Pancreas (tissue), 10 donors: ENCODE measurements at regions not wholly inside any gene's neighbourhood (a gene's known extent, or its start where the extent isn't known, plus 50 kb on each side); places are given as distances from the start of the nearest gene placed in this dataset.
"Not testable (repeated sequence)": the region's sequence is repeated elsewhere in the genome, so short reads cannot be mapped to it uniquely, and the experiment has no call there.

Experiments
- ATAC-seq, 4 donors: fragments of 200-7000 bp; cut with Tn5 transposase; one replicate each; pipeline versions ENCODE4 v1.8.0 to v1.9.1; 2020; ENCODE audit warnings: mild to moderate bottlenecking in 4 of 4, moderate library complexity in 4 of 4
- DNase-seq, 6 donors: peaks; one replicate each; pipeline ENCODE4 v3.0.0-alpha.2; 2020
- FAIRE-seq: peaks from 2 replicates; lab custom pipeline; 2012; peaks lifted over from hg19 to GRCh38; lab: Jason Lieb, UNC
- H3K27ac ChIP-seq, 4 donors: fragments of 200-600 bp; sonication (generic); 1 replicate in 3 of 4; 2 replicates in 1 of 4; pipeline versions ENCODE4 v1.5.0 to v1.8.0; 2020
- H3K27me3 ChIP-seq, 4 donors: fragments of 200-600 bp; one replicate each; pipeline ENCODE4 v1.8.0; 2021
- H3K36me3 ChIP-seq, 3 donors: fragments of 200-600 bp; sonication (generic) in 1 of 3; one replicate each; pipeline versions ENCODE4 v1.5.0 to v1.8.0; 2020 to 2021
- H3K4me1 ChIP-seq, 3 donors: fragments of 200-600 bp; one replicate each; pipeline ENCODE4 v1.8.0; 2021
- H3K4me3 ChIP-seq, 4 donors: fragments of 200-600 bp; sonication (generic) in 2 of 4; one replicate each; pipeline versions ENCODE4 v1.5.0 to v1.8.0; 2020 to 2021
- H3K9me3 ChIP-seq, 4 donors: fragments of 200-600 bp; one replicate each; pipeline ENCODE4 v1.8.0; 2021
- CTCF ChIP-seq, 4 donors: fragments of 200-600 bp; sonication (generic) in 3 of 4; IDR thresholded peaks; one replicate each; pipeline versions ENCODE4 v1.5.0 to v1.8.0; 2021; ENCODE audit warnings: antibody characterized with exemption in 4 of 4
- WGBS, 2 donors: extraction: QIAGEN DNeasy Blood & Tissue Kit; methylation state at CpG; one replicate each; pipeline ENCODE4 v1.1.7; 2013; 5-methylcytosine and 5-hydroxymethylcytosine counted together
- intact Hi-C, 3 donors: fragments of 100-400 bp; cut with DNase I; formaldehyde crosslinking; loops; one replicate each; pipeline versions ENCODE4 v1.11.1 to v1.14.2; 2022
- donor health status: healthy with polysubstance abuse.
- donor health status: DM: no; HTN: no; CAD: no; lungs with moderate emphysema.
- donor health status: DM: no; HTN: no; CAD: no.
- donor health status: control.
- donor health status: control.
- donor health status: Bipolar disorder and iron deficiency.
- donor health status: DM: yes; HTN: yes; CAD: no.
- donor health status: DM: no; HTN: no; CAD: no.
- donor health status: DM: no; HTN: no; CAD: no.
- donor health status: DM: yes; HTN: yes; CAD: no.

GRCh38 chr1:96145492-96145891 lies 576.1 kb upstream of the PTBP2 start:
- no peak for FAIRE-seq
- no peak for TF ChIP-seq CTCF (IDR thresholded peaks at IDR 0.05)

DNA sequence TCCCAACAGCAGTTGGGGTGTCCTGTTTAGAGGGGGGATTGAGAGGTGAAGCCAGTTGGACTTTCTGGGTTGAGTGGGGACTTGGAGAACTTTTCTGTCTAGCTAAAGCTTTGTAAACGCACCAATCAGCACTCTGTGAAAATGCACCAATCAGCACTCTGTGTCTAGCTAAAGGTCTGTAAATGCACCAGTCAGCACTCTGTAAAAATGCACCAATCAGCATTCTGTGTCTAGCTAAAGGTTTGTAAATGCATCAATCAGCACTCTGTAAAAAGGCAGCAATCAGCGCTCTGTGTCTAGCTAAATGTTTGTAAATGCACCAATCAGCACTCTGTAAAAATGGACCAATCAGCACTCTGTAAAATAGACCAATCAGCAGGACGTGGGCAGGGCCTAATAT lies 568.6 kb upstream of the PTBP2 start:
- ATAC-seq, H3K36me3 ChIP-seq, H3K4me3 ChIP-seq, intact Hi-C loops, H3K27ac ChIP-seq, H3K9me3 ChIP-seq, DNase-seq, H3K4me1 ChIP-seq, H3K27me3 ChIP-seq, FAIRE-seq: not testable (repeated sequence)
- 54 to 60% methylated on average over 3 of the region's 3 CpGs for WGBS, 2 donors

More at GRCh38 chr1:96145492-96145891, 576.1 kb upstream of the PTBP2 start:
- H3K9me3 ChIP-seq, result no peaks in the 10 kb centered on the region
- H3K4me3 ChIP-seq, result no peak overlapping the region
- DNase-seq (no peak), ATAC-seq (no peak)
- intact Hi-C loops, result no loop called here
- no peaks in the 10 kb centered on the region for H3K27me3 ChIP-seq
- H3K27ac ChIP-seq, result no peak overlapping the region
- H3K36me3 ChIP-seq, result no peaks in the 10 kb centered on the region
- H3K4me1 ChIP-seq, result no peaks in the 10 kb centered on the region

DNA sequence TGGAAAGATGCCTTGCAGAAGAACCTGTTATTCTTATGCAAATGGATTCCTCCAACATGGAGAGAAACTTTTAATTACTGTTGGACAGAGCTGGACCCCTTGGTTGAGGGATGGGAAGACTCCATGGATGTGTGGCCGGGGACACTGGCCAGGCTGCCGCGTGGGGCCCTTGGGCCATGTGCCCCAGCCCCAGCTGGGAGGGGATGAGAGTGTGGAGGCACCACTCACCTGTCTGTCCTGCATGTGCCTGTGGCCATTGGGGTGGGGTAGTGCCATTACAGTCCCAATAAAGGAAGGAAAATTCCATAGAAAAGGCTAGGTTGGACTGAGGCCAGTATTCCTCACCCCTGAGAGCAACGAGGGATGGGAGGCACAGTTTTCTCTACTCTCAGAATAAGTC lies 564.5 kb upstream of the PTBP2 start:
- no peaks in the 10 kb centered on the region for H3K36me3 ChIP-seq
- H3K4me1 ChIP-seq, result no peaks in the 10 kb centered on the region
- ATAC-seq, result no peak
- no peak overlapping the region for H3K27ac ChIP-seq
- H3K4me3 ChIP-seq, result no peak overlapping the region
- 71 to 73% methylated on average over 4 of the region's 4 CpGs for WGBS, 2 donors
- no peak for FAIRE-seq
- intact Hi-C loops, result no loop called here
- no peak for TF ChIP-seq CTCF (IDR thresholded peaks at IDR 0.05)
- H3K9me3 ChIP-seq, result peaks cover 0 to 5% (median 0%) of the 10 kb centered on the region in 4 donors
- DNase-seq, result no peak
- H3K27me3 ChIP-seq, result no peaks in the 10 kb centered on the region

- ATAC-seq (no peak), FAIRE-seq (no peak), DNase-seq (no peak)
- whole genome bisulfite sequencing, 2 donors, result 64 to 69% methylated on average over 2 of the region's 2 CpGs
- TF ChIP-seq CTCF (IDR thresholded peaks at IDR 0.05), result no peak
- Histone ChIP-seq H3K27me3 (no peaks in the 10 kb centered on the region), H3K4me1 (no peaks in the 10 kb centered on the region), H3K9me3 (peaks cover 0 to 5% (median 0%) of the 10 kb centered on the region in 4 donors), H3K4me3 (no peak overlapping the region), H3K27ac (no peak overlapping the region), H3K36me3 (no peaks in the 10 kb centered on the region)
- intact Hi-C loops, result no loop called here
Measured at GRCh38 chr1:96159379-96159778, 562.2 kb upstream of the PTBP2 start.

DNA sequence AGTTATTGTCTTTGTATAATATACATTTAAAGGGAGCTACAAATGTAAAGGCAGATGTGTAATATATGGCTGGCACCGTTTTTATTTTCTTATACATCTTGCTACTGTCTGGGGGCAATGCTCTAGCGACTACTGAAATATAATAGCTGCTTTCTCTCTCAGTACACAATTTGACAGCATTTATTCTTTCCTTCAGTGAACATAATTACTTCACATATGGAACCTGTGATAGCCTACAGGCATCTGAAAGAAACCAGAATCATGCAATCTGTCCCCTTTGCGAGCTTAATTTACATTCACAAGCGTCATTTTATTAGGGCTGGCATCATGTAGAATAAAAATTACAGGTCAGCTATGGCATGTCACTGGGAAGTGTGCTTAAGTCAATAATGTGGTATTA lies 557.5 kb upstream of the PTBP2 start:
- no peak for ATAC-seq
- intact Hi-C loops, result no loop called here
- 53% methylated on average over 4 of the region's 4 CpGs for WGBS, 2 donors
- no peaks in the 10 kb centered on the region for H3K36me3 ChIP-seq
- no peaks in the 10 kb centered on the region for H3K4me1 ChIP-seq
- no peak for FAIRE-seq
- no peak for DNase-seq
- H3K27me3 ChIP-seq, result no peaks in the 10 kb centered on the region
- no peak for TF ChIP-seq CTCF (IDR thresholded peaks at IDR 0.05)
- no peak overlapping the region for H3K27ac ChIP-seq
- no peak overlapping the region for H3K4me3 ChIP-seq
- no peaks in the 10 kb centered on the region for H3K9me3 ChIP-seq

DNA sequence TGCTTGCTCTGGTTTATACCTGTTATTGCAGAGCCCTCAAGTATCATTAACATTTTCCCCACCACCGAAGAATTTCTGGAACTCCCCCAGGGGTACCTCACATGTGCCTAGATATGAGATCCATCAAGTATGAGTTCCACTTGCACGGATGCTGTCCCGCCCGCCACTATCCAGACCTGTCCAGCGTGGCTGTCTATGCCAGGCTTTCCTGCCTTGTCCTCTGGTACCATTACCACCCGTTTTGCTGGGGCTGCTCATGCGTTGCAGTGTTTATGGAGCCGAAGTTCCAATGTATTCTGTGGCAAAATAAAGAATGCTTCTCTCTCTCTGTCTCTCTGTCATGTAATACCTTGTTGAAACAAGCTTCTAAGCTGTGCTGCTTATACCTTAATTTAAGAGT lies 543.5 kb upstream of the PTBP2 start:
- no peaks in the 10 kb centered on the region for H3K4me1 ChIP-seq
- 68 to 73% methylated on average over 8 of the region's 8 CpGs for WGBS, 2 donors
- no peak overlapping the region for H3K4me3 ChIP-seq
- DNase-seq, result no peak
- H3K27me3 ChIP-seq, result peaks cover 0 to 3% (median 0%) of the 10 kb centered on the region in 4 donors
- no peak for TF ChIP-seq CTCF (IDR thresholded peaks at IDR 0.05)
- no peak for ATAC-seq
- no peaks in the 10 kb centered on the region for H3K36me3 ChIP-seq
- no peaks in the 10 kb centered on the region for H3K9me3 ChIP-seq
- H3K27ac ChIP-seq, result no peak overlapping the region
- no peak for FAIRE-seq
- intact Hi-C loops, result no loop called here
